Calu3 (cell line): ENCODE measurements at regions not wholly inside any gene's neighbourhood (a gene's known extent, or its start where the extent isn't known, plus 50 kb on each side); places are given as distances from the start of the nearest gene placed in this dataset.

ENCODE experiments used
- BruUV-seq: library from RNA; stranded (reverse); fragments of 400-500 nt; replicated peaks from 2 replicates; lab custom pipeline; 2021; lab: Mats Ljungman, UMichigan
- CTCF ChIA-PET: fragments of 300-600 bp; sonication (Branson Sonifier 250); formaldehyde crosslinking; loops from one replicate; lab custom pipeline; 2022; ENCODE audit warnings: antibody characterized with exemption; lab: Charles Lee
- DNase-seq: peaks from one replicate; pipeline ENCODE4 v3.0.0; 2022
- H3K27ac Mint-ChIP-seq: one replicate; pipeline ENCODE4 v1.8.0; 2022; ENCODE audit warnings: mixed read lengths; ENCODE audit not compliant: unreplicated experiment
- H3K27me3 Mint-ChIP-seq: one replicate; pipeline ENCODE4 v1.8.0; 2022; ENCODE audit warnings: mixed read lengths; ENCODE audit not compliant: unreplicated experiment
- H3K36me3 Mint-ChIP-seq: one replicate; pipeline ENCODE4 v1.8.0; 2022; ENCODE audit warnings: mild to moderate bottlenecking, moderate library complexity, mixed read lengths; ENCODE audit not compliant: insufficient read depth, unreplicated experiment
- H3K4me1 Mint-ChIP-seq: one replicate; pipeline ENCODE4 v1.8.0; 2022; ENCODE audit warnings: mild to moderate bottlenecking, low read depth, mixed read lengths; ENCODE audit not compliant: unreplicated experiment
- H3K4me3 Mint-ChIP-seq: one replicate; pipeline ENCODE4 v1.8.0; 2022; ENCODE audit warnings: mild to moderate bottlenecking, low read depth, moderate library complexity, mixed read lengths; ENCODE audit not compliant: unreplicated experiment
- H3K9me3 Mint-ChIP-seq: one replicate; pipeline ENCODE4 v1.8.0; 2022; ENCODE audit warnings: low read depth, mixed read lengths; ENCODE audit not compliant: unreplicated experiment
- intact Hi-C: fragments of 100-400 bp; cut with micrococcal nuclease; formaldehyde crosslinking; loops from one replicate; pipeline ENCODE4 v1.10.0; 2022; ENCODE audit not compliant: unreplicated experiment
- TF ChIP-seq, protein P1 (sequence below): fragments of 200-600 bp; IDR thresholded peaks from one replicate; pipeline ENCODE4 v1.8.0; 2022; ENCODE audit warnings: antibody characterized with exemption; ENCODE audit not compliant: unreplicated experiment

- CTCF ChIA-PET, result no interaction called here
- no peak for DNase-seq
- BruUV-seq, result no TSS peak
- TF ChIP-seq, protein P1, sequence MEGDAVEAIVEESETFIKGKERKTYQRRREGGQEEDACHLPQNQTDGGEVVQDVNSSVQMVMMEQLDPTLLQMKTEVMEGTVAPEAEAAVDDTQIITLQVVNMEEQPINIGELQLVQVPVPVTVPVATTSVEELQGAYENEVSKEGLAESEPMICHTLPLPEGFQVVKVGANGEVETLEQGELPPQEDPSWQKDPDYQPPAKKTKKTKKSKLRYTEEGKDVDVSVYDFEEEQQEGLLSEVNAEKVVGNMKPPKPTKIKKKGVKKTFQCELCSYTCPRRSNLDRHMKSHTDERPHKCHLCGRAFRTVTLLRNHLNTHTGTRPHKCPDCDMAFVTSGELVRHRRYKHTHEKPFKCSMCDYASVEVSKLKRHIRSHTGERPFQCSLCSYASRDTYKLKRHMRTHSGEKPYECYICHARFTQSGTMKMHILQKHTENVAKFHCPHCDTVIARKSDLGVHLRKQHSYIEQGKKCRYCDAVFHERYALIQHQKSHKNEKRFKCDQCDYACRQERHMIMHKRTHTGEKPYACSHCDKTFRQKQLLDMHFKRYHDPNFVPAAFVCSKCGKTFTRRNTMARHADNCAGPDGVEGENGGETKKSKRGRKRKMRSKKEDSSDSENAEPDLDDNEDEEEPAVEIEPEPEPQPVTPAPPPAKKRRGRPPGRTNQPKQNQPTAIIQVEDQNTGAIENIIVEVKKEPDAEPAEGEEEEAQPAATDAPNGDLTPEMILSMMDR, result no peak
- intact Hi-C loops, result no loop called here
- H3K4me1 Mint-ChIP-seq, result no peaks in the 10 kb centered on the region
- H3K9me3 Mint-ChIP-seq, result no peaks in the 10 kb centered on the region
- H3K27me3 Mint-ChIP-seq, result no peaks in the 10 kb centered on the region
- H3K27ac Mint-ChIP-seq, result no peak overlapping the region
- H3K36me3 Mint-ChIP-seq, result no peaks in the 10 kb centered on the region
- H3K4me3 Mint-ChIP-seq, result no peak overlapping the region
Observed at GRCh38 chr4:164503874-164504273, 250.1 kb upstream of the SMIM31 start.

- Mint-ChIP-seq H3K9me3 (no peaks in the 10 kb centered on the region), H3K4me1 (no peaks in the 10 kb centered on the region), H3K27ac (no peak overlapping the region), H3K4me3 (no peak overlapping the region), H3K27me3 (no peaks in the 10 kb centered on the region), H3K36me3 (no peaks in the 10 kb centered on the region)
- TF ChIP-seq, protein P1, result no peak
- intact Hi-C loops, result no loop called here
- CTCF ChIA-PET, result no interaction called here
- no peak for DNase-seq
- BruUV-seq, result no TSS peak
Observed at GRCh38 chr4:164508097-164508496, 245.8 kb upstream of the SMIM31 start.

- Mint-ChIP-seq H3K27me3 (no peaks in the 10 kb centered on the region), H3K27ac (no peak overlapping the region), H3K4me1 (no peaks in the 10 kb centered on the region), H3K36me3 (no peaks in the 10 kb centered on the region), H3K4me3 (no peak overlapping the region), H3K9me3 (no peaks in the 10 kb centered on the region)
- CTCF ChIA-PET, result no interaction called here
- DNase-seq, result no peak
- no TSS peak for BruUV-seq
- TF ChIP-seq, protein P1, result no peak
- intact Hi-C loops, result no loop called here
Observed at GRCh38 chr4:164508771-164509170, 245.2 kb upstream of the SMIM31 start.

GRCh38 chr4:164509951-164510350 is 244.0 kb upstream of the SMIM31 start:
- CTCF ChIA-PET, result no interaction called here
- Mint-ChIP-seq H3K4me3 (no peak overlapping the region), H3K9me3 (no peaks in the 10 kb centered on the region), H3K4me1 (no peaks in the 10 kb centered on the region), H3K36me3 (no peaks in the 10 kb centered on the region), H3K27me3 (no peaks in the 10 kb centered on the region), H3K27ac (no peak overlapping the region)
- BruUV-seq, result no TSS peak
- intact Hi-C loops, result no loop called here
- TF ChIP-seq, protein P1, result no peak
- DNase-seq, result no peak
